ENCODE measurements at regions not wholly inside any gene's neighbourhood (a gene's known extent, or its start where the extent isn't known, plus 50 kb on each side); places are given as distances from the start of the nearest gene placed in this dataset.

DNA sequence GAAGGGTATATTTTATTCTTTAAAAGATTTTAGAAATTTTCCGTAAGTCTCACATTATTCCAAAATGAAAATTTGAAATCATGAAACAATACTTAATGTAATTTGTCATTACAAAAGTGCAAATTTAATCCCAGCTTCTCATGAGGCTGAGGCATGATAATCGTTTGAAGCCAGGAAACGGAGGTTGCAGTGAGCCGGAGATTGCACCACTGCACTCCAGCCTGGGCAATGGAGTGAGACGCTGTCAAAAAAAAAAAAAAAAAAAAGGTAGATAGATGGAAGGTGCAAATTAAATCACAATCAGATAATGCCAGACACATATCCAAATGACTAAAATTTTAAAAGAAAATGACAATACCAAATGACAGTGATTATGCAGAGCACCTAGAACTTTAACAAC lies 644.2 kb downstream of the FAM181B start:
- in situ Hi-C loops (cut with HindIII; ENCODE audit: low pct_unique_long_range_greater_than_20kb, low sequenced_read_pairs) (no loop called here), intact Hi-C loops (cut with micrococcal nuclease; ENCODE audit: unreplicated experiment) (no loop called here)
- ATAC-seq (no peak), DNase-seq (ENCODE audit: low read depth, low spot score) (no peak)
- no peaks in the 10 kb centered on the region for H3K27me3 ChIP-seq (ENCODE audit: control insufficient read depth, insufficient read depth, low read length)
- ChIA-PET CTCF (no interaction called here), POLR2A (no interaction called here)
- no peaks in the 10 kb centered on the region for H3K4me1 ChIP-seq (ENCODE audit: control insufficient read depth, insufficient read depth, low read length)
- H3K36me3 ChIP-seq (ENCODE audit: control insufficient read depth, insufficient read depth, low read length), result no peaks in the 10 kb centered on the region
- TF ChIP-seq, protein P1, sequence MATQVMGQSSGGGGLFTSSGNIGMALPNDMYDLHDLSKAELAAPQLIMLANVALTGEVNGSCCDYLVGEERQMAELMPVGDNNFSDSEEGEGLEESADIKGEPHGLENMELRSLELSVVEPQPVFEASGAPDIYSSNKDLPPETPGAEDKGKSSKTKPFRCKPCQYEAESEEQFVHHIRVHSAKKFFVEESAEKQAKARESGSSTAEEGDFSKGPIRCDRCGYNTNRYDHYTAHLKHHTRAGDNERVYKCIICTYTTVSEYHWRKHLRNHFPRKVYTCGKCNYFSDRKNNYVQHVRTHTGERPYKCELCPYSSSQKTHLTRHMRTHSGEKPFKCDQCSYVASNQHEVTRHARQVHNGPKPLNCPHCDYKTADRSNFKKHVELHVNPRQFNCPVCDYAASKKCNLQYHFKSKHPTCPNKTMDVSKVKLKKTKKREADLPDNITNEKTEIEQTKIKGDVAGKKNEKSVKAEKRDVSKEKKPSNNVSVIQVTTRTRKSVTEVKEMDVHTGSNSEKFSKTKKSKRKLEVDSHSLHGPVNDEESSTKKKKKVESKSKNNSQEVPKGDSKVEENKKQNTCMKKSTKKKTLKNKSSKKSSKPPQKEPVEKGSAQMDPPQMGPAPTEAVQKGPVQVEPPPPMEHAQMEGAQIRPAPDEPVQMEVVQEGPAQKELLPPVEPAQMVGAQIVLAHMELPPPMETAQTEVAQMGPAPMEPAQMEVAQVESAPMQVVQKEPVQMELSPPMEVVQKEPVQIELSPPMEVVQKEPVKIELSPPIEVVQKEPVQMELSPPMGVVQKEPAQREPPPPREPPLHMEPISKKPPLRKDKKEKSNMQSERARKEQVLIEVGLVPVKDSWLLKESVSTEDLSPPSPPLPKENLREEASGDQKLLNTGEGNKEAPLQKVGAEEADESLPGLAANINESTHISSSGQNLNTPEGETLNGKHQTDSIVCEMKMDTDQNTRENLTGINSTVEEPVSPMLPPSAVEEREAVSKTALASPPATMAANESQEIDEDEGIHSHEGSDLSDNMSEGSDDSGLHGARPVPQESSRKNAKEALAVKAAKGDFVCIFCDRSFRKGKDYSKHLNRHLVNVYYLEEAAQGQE (IDR thresholded peaks at IDR 0.05; ENCODE audit: insufficient read depth in 1 of 2, low read depth in 2 of 2, low read length in 1 of 2), result no peak
- no peak for TF ChIP-seq TCF7L2 (IDR thresholded peaks at IDR 0.05; ENCODE audit: low read depth, low read length)
- H3K4me3 ChIP-seq (ENCODE audit: low read depth in 2 of 2, low read length in 2 of 2), result no peak overlapping the region
- BruUV-seq (replicated peaks), result no TSS peak
- H3K27ac ChIP-seq (ENCODE audit: low read length), result no peak overlapping the region
- no peaks in the 10 kb centered on the region for H3K9me3 ChIP-seq (ENCODE audit: control insufficient read depth, insufficient read depth, low read depth, low read length)

DNA sequence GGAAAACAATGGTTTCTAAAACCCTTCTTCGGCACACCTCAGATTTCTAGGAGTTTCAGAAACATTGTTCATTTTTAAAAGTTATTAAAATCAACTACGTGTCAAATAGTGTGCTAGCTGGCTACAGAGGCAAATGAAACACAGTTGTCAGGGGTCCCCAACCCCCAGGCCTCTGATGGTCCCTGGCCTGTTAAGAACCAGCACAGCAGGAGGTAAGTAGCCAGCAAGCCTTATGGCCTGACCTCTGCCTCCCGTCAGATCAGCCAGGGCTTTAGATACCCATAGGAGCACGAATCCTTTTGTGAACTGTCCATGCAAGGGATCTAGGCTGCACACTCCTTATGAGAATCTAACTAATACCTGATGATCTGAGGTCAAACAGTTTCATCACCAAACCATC lies 648.2 kb downstream of the FAM181B start:
- BruUV-seq (replicated peaks), result no TSS peak
- Histone ChIP-seq H3K4me3 (ENCODE audit: low read depth in 2 of 2, low read length in 2 of 2) (no peak overlapping the region), H3K27ac (ENCODE audit: low read length) (no peak overlapping the region), H3K4me1 (ENCODE audit: control insufficient read depth, insufficient read depth, low read length) (no peaks in the 10 kb centered on the region), H3K27me3 (ENCODE audit: control insufficient read depth, insufficient read depth, low read length) (no peaks in the 10 kb centered on the region), H3K36me3 (ENCODE audit: control insufficient read depth, insufficient read depth, low read length) (no peaks in the 10 kb centered on the region), H3K9me3 (ENCODE audit: control insufficient read depth, insufficient read depth, low read depth, low read length) (peaks cover 3% of the 10 kb centered on the region; the same call in 1 of the 2 replicates)
- no peak for TF ChIP-seq SIN3A (IDR thresholded peaks at IDR 0.05; ENCODE audit: borderline replicate concordance, insufficient read depth, low read depth, low read length)
- no peak for TF ChIP-seq TCF7L2 (IDR thresholded peaks at IDR 0.05; ENCODE audit: low read depth, low read length)
- TF ChIP-seq, protein P2, sequence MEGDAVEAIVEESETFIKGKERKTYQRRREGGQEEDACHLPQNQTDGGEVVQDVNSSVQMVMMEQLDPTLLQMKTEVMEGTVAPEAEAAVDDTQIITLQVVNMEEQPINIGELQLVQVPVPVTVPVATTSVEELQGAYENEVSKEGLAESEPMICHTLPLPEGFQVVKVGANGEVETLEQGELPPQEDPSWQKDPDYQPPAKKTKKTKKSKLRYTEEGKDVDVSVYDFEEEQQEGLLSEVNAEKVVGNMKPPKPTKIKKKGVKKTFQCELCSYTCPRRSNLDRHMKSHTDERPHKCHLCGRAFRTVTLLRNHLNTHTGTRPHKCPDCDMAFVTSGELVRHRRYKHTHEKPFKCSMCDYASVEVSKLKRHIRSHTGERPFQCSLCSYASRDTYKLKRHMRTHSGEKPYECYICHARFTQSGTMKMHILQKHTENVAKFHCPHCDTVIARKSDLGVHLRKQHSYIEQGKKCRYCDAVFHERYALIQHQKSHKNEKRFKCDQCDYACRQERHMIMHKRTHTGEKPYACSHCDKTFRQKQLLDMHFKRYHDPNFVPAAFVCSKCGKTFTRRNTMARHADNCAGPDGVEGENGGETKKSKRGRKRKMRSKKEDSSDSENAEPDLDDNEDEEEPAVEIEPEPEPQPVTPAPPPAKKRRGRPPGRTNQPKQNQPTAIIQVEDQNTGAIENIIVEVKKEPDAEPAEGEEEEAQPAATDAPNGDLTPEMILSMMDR (IDR thresholded peaks at IDR 0.05), result no peak
- TF ChIP-seq POLR2AphosphoS5 (IDR thresholded peaks at IDR 0.05; ENCODE audit: low read depth, low read length), result no peak
- TF ChIP-seq, protein P1 (IDR thresholded peaks at IDR 0.05; ENCODE audit: insufficient read depth in 1 of 2, low read depth in 2 of 2, low read length in 1 of 2), result no peak
- ChIA-PET POLR2A (no interaction called here), CTCF (no interaction called here)
- intact Hi-C loops (cut with micrococcal nuclease; ENCODE audit: unreplicated experiment) (no loop called here), in situ Hi-C loops (cut with HindIII; ENCODE audit: low pct_unique_long_range_greater_than_20kb, low sequenced_read_pairs) (no loop called here)
- no peak for ATAC-seq
- DNase-seq (ENCODE audit: low read depth, low spot score), result no peak

Measured in Panc1 (cell line).